Esophagus muscularis mucosa (tissue), 3 donors: ENCODE measurements at regions not wholly inside any gene's neighbourhood (a gene's known extent, or its start where the extent isn't known, plus 50 kb on each side); places are given as distances from the start of the nearest gene placed in this dataset.

Experiments used
- CTCF ChIP-seq, 3 experiments: fragments of 200-600 bp in 2 of 3; fragments of 450-650 bp in 1 of 3; sonication (generic) in 2 of 3; IDR thresholded peaks; one replicate each; pipeline ENCODE4 v1.5.1; 2017 to 2019; ENCODE audit warnings: antibody characterized with exemption in 3 of 3, mild to moderate bottlenecking in 2 of 3, moderate library complexity in 1 of 3
- POLR2A ChIP-seq: fragments of 450-650 bp; IDR thresholded peaks from one replicate; pipeline ENCODE4 v1.6.1; 2017; ENCODE audit warnings: antibody characterized with exemption, moderate library complexity, mild to moderate bottlenecking, low read depth
- POLR2AphosphoS5 ChIP-seq, 2 donors: sonication (generic); formaldehyde crosslinking; IDR thresholded peaks; one replicate each; pipeline ENCODE4 v1.6.1; 2017; ENCODE audit warnings: antibody characterized with exemption in 2 of 2

- TF ChIP-seq CTCF (IDR thresholded peaks at IDR 0.05) (no peak), POLR2A (no peak), POLR2AphosphoS5 (IDR thresholded peaks at IDR 0.05) (no peak)
These were observed 155.2 kb downstream of the TINAG start for GRCh38 chr6:54463354-54464024.
